ENCODE measurements at regions not wholly inside any gene's neighbourhood (a gene's known extent, or its start where the extent isn't known, plus 50 kb on each side); places are given as distances from the start of the nearest gene placed in this dataset.

DNA sequence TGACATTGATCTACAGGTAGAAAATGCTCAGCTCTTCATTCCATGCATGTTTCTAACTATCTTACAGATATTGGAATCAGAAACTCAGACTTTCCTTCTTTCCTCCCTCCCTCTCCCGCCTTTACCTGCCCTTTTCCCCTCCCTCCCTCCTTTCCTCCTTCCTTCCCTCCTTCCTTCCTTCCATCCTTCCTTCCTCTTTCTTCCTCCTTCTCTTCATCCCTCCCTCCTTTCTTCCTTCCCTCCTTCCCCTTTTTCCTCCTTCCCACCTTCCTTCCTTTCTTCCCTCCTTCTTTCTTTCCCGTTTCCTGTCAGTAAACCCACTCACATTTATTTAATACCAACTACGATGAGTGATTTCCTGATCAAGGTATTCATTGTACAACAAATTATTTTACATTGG is 113.4 kb upstream of the IRS2 start:
- 61 to 77% (median 67%) methylated on average over 2 to 3 of the region's 3 CpGs for WGBS, 5 donors
- intact Hi-C loops (cut with DNase I; ENCODE audit: low total_unique reads): no loop called here
- TF ChIP-seq POLR2A (IDR thresholded peaks at IDR 0.05): no peak
- TF ChIP-seq, protein P1, sequence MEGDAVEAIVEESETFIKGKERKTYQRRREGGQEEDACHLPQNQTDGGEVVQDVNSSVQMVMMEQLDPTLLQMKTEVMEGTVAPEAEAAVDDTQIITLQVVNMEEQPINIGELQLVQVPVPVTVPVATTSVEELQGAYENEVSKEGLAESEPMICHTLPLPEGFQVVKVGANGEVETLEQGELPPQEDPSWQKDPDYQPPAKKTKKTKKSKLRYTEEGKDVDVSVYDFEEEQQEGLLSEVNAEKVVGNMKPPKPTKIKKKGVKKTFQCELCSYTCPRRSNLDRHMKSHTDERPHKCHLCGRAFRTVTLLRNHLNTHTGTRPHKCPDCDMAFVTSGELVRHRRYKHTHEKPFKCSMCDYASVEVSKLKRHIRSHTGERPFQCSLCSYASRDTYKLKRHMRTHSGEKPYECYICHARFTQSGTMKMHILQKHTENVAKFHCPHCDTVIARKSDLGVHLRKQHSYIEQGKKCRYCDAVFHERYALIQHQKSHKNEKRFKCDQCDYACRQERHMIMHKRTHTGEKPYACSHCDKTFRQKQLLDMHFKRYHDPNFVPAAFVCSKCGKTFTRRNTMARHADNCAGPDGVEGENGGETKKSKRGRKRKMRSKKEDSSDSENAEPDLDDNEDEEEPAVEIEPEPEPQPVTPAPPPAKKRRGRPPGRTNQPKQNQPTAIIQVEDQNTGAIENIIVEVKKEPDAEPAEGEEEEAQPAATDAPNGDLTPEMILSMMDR (IDR thresholded peaks at IDR 0.05): no peak
- no peak for TF ChIP-seq EP300 (IDR thresholded peaks at IDR 0.05)
- TF ChIP-seq POLR2AphosphoS5 (IDR thresholded peaks at IDR 0.05): no peak
- no peaks in the 10 kb centered on the region for H3K36me3 ChIP-seq
- H3K27ac ChIP-seq: no peak overlapping the region
- no peak overlapping the region for H3K4me3 ChIP-seq
- no peaks in the 10 kb centered on the region for H3K27me3 ChIP-seq
- no peaks in the 10 kb centered on the region for H3K4me1 ChIP-seq
- DNase-seq: no peak
- no peaks in the 10 kb centered on the region for H3K9me3 ChIP-seq

DNA sequence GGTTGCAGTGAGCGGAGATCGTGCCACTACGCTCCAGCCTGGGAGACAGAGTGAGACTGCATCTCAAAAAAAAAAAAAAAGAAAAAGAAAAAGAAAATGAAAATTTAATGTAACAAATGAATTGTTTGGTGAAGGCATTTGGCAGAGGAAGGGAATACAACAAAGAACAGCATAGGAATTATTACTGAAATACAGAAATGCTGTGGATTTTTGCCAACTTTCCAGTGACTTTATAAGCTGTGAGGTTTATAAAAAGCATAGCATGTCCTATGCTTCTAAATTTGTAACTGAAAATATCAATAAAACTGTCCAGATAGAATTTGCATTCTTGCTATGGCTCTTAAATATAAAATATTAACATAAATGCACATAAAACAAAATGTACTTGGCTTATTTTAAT is 112.9 kb upstream of the IRS2 start:
- TF ChIP-seq, protein P1 (IDR thresholded peaks at IDR 0.05): no peak
- intact Hi-C loops (cut with DNase I; ENCODE audit: low total_unique reads): no loop called here
- no peak overlapping the region for H3K27ac ChIP-seq
- no peak overlapping the region for H3K4me3 ChIP-seq
- no peaks in the 10 kb centered on the region for H3K27me3 ChIP-seq
- H3K4me1 ChIP-seq: no peaks in the 10 kb centered on the region
- H3K9me3 ChIP-seq: no peaks in the 10 kb centered on the region
- no peaks in the 10 kb centered on the region for H3K36me3 ChIP-seq
- WGBS, 5 donors: 84 to 100% (median 91%) methylated on average over 3 of the region's 3 CpGs
- peak in 1 of 2 donors; percentile 48 for DNase-seq

- WGBS, 5 donors: 46 to 67% (median 51%) methylated on average over 5 of the region's 5 CpGs
- TF ChIP-seq POLR2AphosphoS5 (IDR thresholded peaks at IDR 0.05) (no peak), EP300 (IDR thresholded peaks at IDR 0.05) (no peak), POLR2A (IDR thresholded peaks at IDR 0.05) (no peak)
- TF ChIP-seq, protein P1 (IDR thresholded peaks at IDR 0.05): no peak
- H3K27ac ChIP-seq: no peak overlapping the region
- no peak for DNase-seq
- no peaks in the 10 kb centered on the region for H3K27me3 ChIP-seq
- no peaks in the 10 kb centered on the region for H3K36me3 ChIP-seq
- intact Hi-C loops (cut with DNase I; ENCODE audit: low total_unique reads): no loop called here
- no peak overlapping the region for H3K4me3 ChIP-seq
- H3K4me1 ChIP-seq: no peaks in the 10 kb centered on the region
- H3K9me3 ChIP-seq: no peaks in the 10 kb centered on the region
Measured at GRCh38 chr13:109897988-109898624, 111.7 kb upstream of the IRS2 start.

GRCh38 chr13:109892101-109892500 is 105.7 kb upstream of the IRS2 start:
- Histone ChIP-seq H3K4me1 (no peaks in the 10 kb centered on the region), H3K9me3 (peaks cover 0 to 7% (median 3%) of the 10 kb centered on the region in 4 donors), H3K27me3 (no peaks in the 10 kb centered on the region), H3K36me3 (no peaks in the 10 kb centered on the region), H3K4me3 (no peak overlapping the region), H3K27ac (no peak overlapping the region)
- no peak for DNase-seq
- WGBS, 5 donors: 91 to 100% (median 97%) methylated on average over 2 of the region's 2 CpGs
- intact Hi-C loops (cut with DNase I; ENCODE audit: low total_unique reads): no loop called here
- TF ChIP-seq, protein P1 (IDR thresholded peaks at IDR 0.05): no peak
- TF ChIP-seq POLR2A (IDR thresholded peaks at IDR 0.05) (no peak), EP300 (IDR thresholded peaks at IDR 0.05) (no peak), POLR2AphosphoS5 (IDR thresholded peaks at IDR 0.05) (no peak)
